ENCODE measurements at regions not wholly inside any gene's neighbourhood (a gene's known extent, or its start where the extent isn't known, plus 50 kb on each side); places are given as distances from the start of the nearest gene placed in this dataset.
A peak's percentile ranks its signal among the peaks of the same experiment; 100 is the strongest.

DNA sequence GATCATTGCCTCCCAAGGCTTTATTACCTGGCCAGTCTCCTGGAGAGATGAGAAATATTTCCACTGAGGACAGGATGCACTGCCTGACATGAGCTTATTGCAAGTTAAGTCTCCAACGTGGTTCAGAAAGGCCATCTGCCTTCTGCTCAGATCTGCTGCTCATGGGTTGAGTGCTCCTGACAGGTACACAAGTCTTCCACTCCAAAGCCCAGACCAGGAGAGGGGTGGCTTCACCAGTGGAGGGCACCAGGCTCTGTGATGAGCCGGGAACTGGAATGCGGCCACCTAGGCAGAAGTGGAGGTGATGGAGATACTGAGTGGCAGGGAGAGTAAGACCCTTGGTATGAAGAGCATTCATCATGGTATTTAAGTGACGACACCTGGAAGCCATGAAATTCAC lies 79.5 kb upstream of the IRF2 start:
- DNase-seq (ENCODE audit: low read depth) = no peak
- no peak overlapping the region for H3K4me3 Mint-ChIP-seq (ENCODE audit: unreplicated experiment)
- H3K27me3 Mint-ChIP-seq (ENCODE audit: low read depth, unreplicated experiment) = no peaks in the 10 kb centered on the region
- no peaks in the 10 kb centered on the region for H3K4me1 Mint-ChIP-seq (ENCODE audit: low read depth, unreplicated experiment)
- Histone ChIP-seq H3K36me3 (ENCODE audit: insufficient read depth, low read length) (no peaks in the 10 kb centered on the region), H3K4me2 (ENCODE audit: low read length) (no peak overlapping the region), H3K4me1 (ENCODE audit: insufficient read depth, low read length) (no peaks in the 10 kb centered on the region), H3K9me3 (ENCODE audit: insufficient read depth, low read depth, low read length) (no peaks in the 10 kb centered on the region), H3K27me3 (ENCODE audit: insufficient read depth, low read length) (no peaks in the 10 kb centered on the region), H3K79me2 (ENCODE audit: insufficient read depth, low read length) (no peaks in the 10 kb centered on the region), H4K20me1 (ENCODE audit: insufficient read depth, low read length) (no peaks in the 10 kb centered on the region), H2AFZ (ENCODE audit: low read depth, low read length) (no peak overlapping the region), H3K27ac (ENCODE audit: low read depth, low read length) (no peak overlapping the region), H3K4me3 (ENCODE audit: insufficient read depth, low read depth, low read length) (no peak overlapping the region), H3K9ac (ENCODE audit: low read length) (no peak overlapping the region)
- no peaks in the 10 kb centered on the region for H3K36me3 Mint-ChIP-seq (ENCODE audit: low read depth, unreplicated experiment)
- no peak for FAIRE-seq
- H3K9me3 Mint-ChIP-seq (ENCODE audit: unreplicated experiment) = no peaks in the 10 kb centered on the region
- TF ChIP-seq, protein P1, sequence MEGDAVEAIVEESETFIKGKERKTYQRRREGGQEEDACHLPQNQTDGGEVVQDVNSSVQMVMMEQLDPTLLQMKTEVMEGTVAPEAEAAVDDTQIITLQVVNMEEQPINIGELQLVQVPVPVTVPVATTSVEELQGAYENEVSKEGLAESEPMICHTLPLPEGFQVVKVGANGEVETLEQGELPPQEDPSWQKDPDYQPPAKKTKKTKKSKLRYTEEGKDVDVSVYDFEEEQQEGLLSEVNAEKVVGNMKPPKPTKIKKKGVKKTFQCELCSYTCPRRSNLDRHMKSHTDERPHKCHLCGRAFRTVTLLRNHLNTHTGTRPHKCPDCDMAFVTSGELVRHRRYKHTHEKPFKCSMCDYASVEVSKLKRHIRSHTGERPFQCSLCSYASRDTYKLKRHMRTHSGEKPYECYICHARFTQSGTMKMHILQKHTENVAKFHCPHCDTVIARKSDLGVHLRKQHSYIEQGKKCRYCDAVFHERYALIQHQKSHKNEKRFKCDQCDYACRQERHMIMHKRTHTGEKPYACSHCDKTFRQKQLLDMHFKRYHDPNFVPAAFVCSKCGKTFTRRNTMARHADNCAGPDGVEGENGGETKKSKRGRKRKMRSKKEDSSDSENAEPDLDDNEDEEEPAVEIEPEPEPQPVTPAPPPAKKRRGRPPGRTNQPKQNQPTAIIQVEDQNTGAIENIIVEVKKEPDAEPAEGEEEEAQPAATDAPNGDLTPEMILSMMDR (IDR thresholded peaks at IDR 0.05; ENCODE audit: insufficient read depth, low read depth, low read length) = no peak
- TF ChIP-seq EZH2 (IDR thresholded peaks at IDR 0.05; ENCODE audit: insufficient read depth, low read length) = no peak
- H3K27ac Mint-ChIP-seq (ENCODE audit: unreplicated experiment) = no peak overlapping the region

DNA sequence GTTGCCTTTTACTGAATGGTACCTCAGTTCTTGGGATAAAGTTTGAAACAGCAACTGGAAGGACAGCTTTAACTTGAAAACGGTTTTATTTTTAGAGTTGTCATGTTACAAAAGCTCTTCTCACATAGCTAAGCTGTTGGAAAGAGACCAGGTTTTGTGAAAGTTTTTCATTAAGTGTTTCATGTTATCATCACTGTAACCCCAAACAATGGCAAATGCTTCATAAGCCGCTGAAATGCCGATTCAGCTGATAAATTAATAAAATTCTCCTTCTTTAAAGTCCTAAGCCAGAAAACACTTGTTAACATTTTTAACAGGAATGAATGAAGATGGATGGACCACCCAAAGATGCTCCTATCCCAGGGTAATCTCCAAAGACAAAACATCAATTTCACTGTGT lies 76.1 kb upstream of the IRF2 start:
- H3K27ac ChIP-seq (ENCODE audit: low read depth, low read length) = no peak overlapping the region
- Mint-ChIP-seq H3K27ac (ENCODE audit: unreplicated experiment) (no peak overlapping the region), H3K36me3 (ENCODE audit: low read depth, unreplicated experiment) (no peaks in the 10 kb centered on the region), H3K4me3 (ENCODE audit: unreplicated experiment) (no peak overlapping the region), H3K27me3 (ENCODE audit: low read depth, unreplicated experiment) (no peaks in the 10 kb centered on the region), H3K9me3 (ENCODE audit: unreplicated experiment) (no peaks in the 10 kb centered on the region), H3K4me1 (ENCODE audit: low read depth, unreplicated experiment) (no peaks in the 10 kb centered on the region)
- H3K4me1 ChIP-seq (ENCODE audit: insufficient read depth, low read length) = no peaks in the 10 kb centered on the region
- H3K27me3 ChIP-seq (ENCODE audit: insufficient read depth, low read length) = no peaks in the 10 kb centered on the region
- TF ChIP-seq, protein P1 (IDR thresholded peaks at IDR 0.05; ENCODE audit: insufficient read depth, low read depth, low read length) = no peak
- TF ChIP-seq EZH2 (IDR thresholded peaks at IDR 0.05; ENCODE audit: insufficient read depth, low read length) = no peak
- H3K9me3 ChIP-seq (ENCODE audit: insufficient read depth, low read depth, low read length) = no peaks in the 10 kb centered on the region
- no peaks in the 10 kb centered on the region for H4K20me1 ChIP-seq (ENCODE audit: insufficient read depth, low read length)
- H3K4me2 ChIP-seq (ENCODE audit: low read length) = no peak overlapping the region
- H3K79me2 ChIP-seq (ENCODE audit: insufficient read depth, low read length) = no peaks in the 10 kb centered on the region
- H3K4me3 ChIP-seq (ENCODE audit: insufficient read depth, low read depth, low read length) = no peak overlapping the region
- no peak for FAIRE-seq
- H3K9ac ChIP-seq (ENCODE audit: low read length) = no peak overlapping the region
- no peak for DNase-seq (ENCODE audit: low read depth)
- no peaks in the 10 kb centered on the region for H3K36me3 ChIP-seq (ENCODE audit: insufficient read depth, low read length)
- H2AFZ ChIP-seq (ENCODE audit: low read depth, low read length) = no peak overlapping the region

DNA sequence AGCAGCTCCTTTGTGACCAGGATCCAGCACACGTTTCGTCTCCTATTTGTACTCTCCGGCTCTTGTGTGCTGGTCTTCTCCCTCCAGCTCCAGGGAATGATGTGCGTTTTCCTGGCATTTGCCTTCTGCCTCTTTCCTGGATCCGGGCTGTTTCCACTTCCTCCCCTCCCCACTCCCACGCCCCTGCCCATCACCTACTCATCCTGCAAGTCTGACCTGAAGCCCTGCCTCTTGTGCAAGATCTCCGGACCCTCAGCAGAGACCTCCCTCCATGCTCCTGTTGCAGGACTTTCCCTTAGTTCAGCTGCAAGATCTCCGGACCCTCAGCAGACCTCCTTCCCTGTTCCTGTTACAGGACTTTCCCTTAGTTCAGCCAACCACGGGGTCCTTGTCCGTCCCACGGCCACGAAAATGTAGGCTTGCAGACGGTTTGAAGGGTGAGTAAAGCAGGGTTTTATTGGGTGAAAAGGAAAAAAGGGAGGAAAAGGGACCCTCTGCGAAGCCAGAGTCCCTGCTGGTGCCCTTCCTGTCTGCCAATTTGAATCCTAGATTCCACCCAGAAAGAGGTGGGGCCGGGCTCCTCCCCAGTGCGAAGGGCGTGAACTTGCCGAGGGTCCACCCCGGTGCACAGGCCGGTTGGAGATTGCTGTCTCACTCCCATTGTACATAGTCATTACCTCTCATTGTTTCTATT lies 74.4 kb upstream of the IRF2 start:
- Mint-ChIP-seq H3K4me1 (ENCODE audit: low read depth, unreplicated experiment) (no peaks in the 10 kb centered on the region), H3K36me3 (ENCODE audit: low read depth, unreplicated experiment) (no peaks in the 10 kb centered on the region), H3K27ac (ENCODE audit: unreplicated experiment) (no peak overlapping the region), H3K9me3 (ENCODE audit: unreplicated experiment) (no peaks in the 10 kb centered on the region), H3K27me3 (ENCODE audit: low read depth, unreplicated experiment) (no peaks in the 10 kb centered on the region), H3K4me3 (ENCODE audit: unreplicated experiment) (no peak overlapping the region)
- Histone ChIP-seq H3K36me3 (ENCODE audit: insufficient read depth, low read length) (no peaks in the 10 kb centered on the region), H2AFZ (ENCODE audit: low read depth, low read length) (peak overlapping the region; percentile 50), H3K4me1 (ENCODE audit: insufficient read depth, low read length) (no peaks in the 10 kb centered on the region), H3K9ac (ENCODE audit: low read length) (no peak overlapping the region), H3K27me3 (ENCODE audit: insufficient read depth, low read length) (no peaks in the 10 kb centered on the region), H3K27ac (ENCODE audit: low read depth, low read length) (no peak overlapping the region), H4K20me1 (ENCODE audit: insufficient read depth, low read length) (no peaks in the 10 kb centered on the region), H3K4me2 (ENCODE audit: low read length) (no peak overlapping the region), H3K4me3 (ENCODE audit: insufficient read depth, low read depth, low read length) (no peak overlapping the region), H3K79me2 (ENCODE audit: insufficient read depth, low read length) (no peaks in the 10 kb centered on the region), H3K9me3 (ENCODE audit: insufficient read depth, low read depth, low read length) (no peaks in the 10 kb centered on the region)
- no peak for DNase-seq (ENCODE audit: low read depth)
- FAIRE-seq = no peak
- TF ChIP-seq, protein P1 (IDR thresholded peaks at IDR 0.05; ENCODE audit: insufficient read depth, low read depth, low read length) = no peak
- TF ChIP-seq EZH2 (IDR thresholded peaks at IDR 0.05; ENCODE audit: insufficient read depth, low read length) = no peak
